H1 (cell line): ENCODE measurements at regions not wholly inside any gene's neighbourhood (a gene's known extent, or its start where the extent isn't known, plus 50 kb on each side); places are given as distances from the start of the nearest gene placed in this dataset.

Experiments used
- CTCF ChIA-PET: fragments of 300-600 bp; sonication (Branson Sonifier 250); formaldehyde crosslinking; loops from one replicate; lab custom pipeline; 2021; ENCODE audit not compliant: partially characterized antibody; lab: Charles Lee
- POLR2A ChIA-PET: fragments of 300-600 bp; sonication (Branson Sonifier 250); formaldehyde crosslinking; loops from one replicate; lab custom pipeline; 2021; ENCODE audit warnings: inconsistent platforms; ENCODE audit not compliant: partially characterized antibody; lab: Charles Lee
- DNase-seq, 2 experiments: peaks; one replicate each; pipeline versions ENCODE4 v3.0.0 to v3.0.0-alpha.2; 2010 to 2022; ENCODE audit warnings: low spot score in 2 of 2, low read depth in 1 of 2, mixed read lengths in 1 of 2
- FAIRE-seq: peaks from 2 replicates; lab custom pipeline; 2011; peaks lifted over from hg19 to GRCh38; lab: Jason Lieb, UNC
- H2AFZ ChIP-seq: 2 replicates; pipeline ENCODE4 v1.8.1; 2012; ENCODE audit warnings: low read length, inconsistent platforms
- H2AK5ac ChIP-seq: 2 replicates; pipeline ENCODE4 v1.6.1; 2013; ENCODE audit warnings: low read depth, low read length
- H2BK120ac ChIP-seq: replicated peaks from 2 replicates; pipeline ENCODE3; 2013; ENCODE audit warnings: low read depth, low read length, inconsistent platforms
- H2BK12ac ChIP-seq: 2 replicates; pipeline ENCODE4 v1.6.1; 2013; ENCODE audit warnings: low read depth, low read length
- H2BK15ac ChIP-seq: 2 replicates; pipeline ENCODE4 v1.6.1; 2013; ENCODE audit warnings: low read length
- H2BK20ac ChIP-seq: 2 replicates; pipeline ENCODE4 v1.6.1; 2013; ENCODE audit warnings: low read length
- H2BK5ac ChIP-seq: 2 replicates; pipeline ENCODE4 v1.6.1; 2013; ENCODE audit warnings: low read depth, low read length
- H3K14ac ChIP-seq: 2 replicates; pipeline ENCODE4 v1.6.1; 2013; ENCODE audit warnings: inconsistent platforms; ENCODE audit not compliant: insufficient read length
- H3K18ac ChIP-seq: 2 replicates; pipeline ENCODE4 v1.6.1; 2013; ENCODE audit warnings: low read length; ENCODE audit errors: extremely low read depth
- H3K23ac ChIP-seq: 2 replicates; pipeline ENCODE4 v1.6.1; 2013; ENCODE audit warnings: inconsistent platforms; ENCODE audit not compliant: insufficient read length
- H3K23me2 ChIP-seq: 2 replicates; pipeline ENCODE4 v1.6.1; 2013; ENCODE audit warnings: low read depth, low read length
- H3K27ac ChIP-seq: 2 replicates; pipeline ENCODE4 v1.6.1; 2011; ENCODE audit warnings: low read depth, low read length, inconsistent platforms
- H3K27me3 ChIP-seq, 4 experiments: replicated peaks in 1 of 4; 1 replicate in 1 of 4; 2 replicates in 3 of 4; pipeline versions ENCODE4 v1.6.1 to v1.8.1; 2011 to 2013; ENCODE audit warnings: low read length in 3 of 4, mild to moderate bottlenecking in 3 of 4, inconsistent platforms in 2 of 4, mixed read lengths in 2 of 4, moderate library complexity in 1 of 4; ENCODE audit not compliant: control insufficient read depth in 3 of 4, insufficient read depth in 3 of 4; ENCODE audit errors: extremely low read depth in 1 of 4
- H3K36me3 ChIP-seq, 4 experiments: 2 replicates each; pipeline versions ENCODE4 v1.6.1 to v1.8.1; 2011 to 2013; ENCODE audit warnings: mild to moderate bottlenecking in 4 of 4, low read length in 3 of 4, moderate library complexity in 2 of 4, control low read depth in 1 of 4, inconsistent platforms in 1 of 4; ENCODE audit not compliant: insufficient read depth in 4 of 4, control insufficient read depth in 2 of 4
- H3K4ac ChIP-seq: replicated peaks from 2 replicates; pipeline ENCODE3; 2013; ENCODE audit warnings: low read length, low read depth, mixed read lengths, inconsistent platforms; ENCODE audit not compliant: insufficient read length
- H3K4me1 ChIP-seq, 4 experiments: replicated peaks in 1 of 4; 1 replicate in 1 of 4; 2 replicates in 3 of 4; pipeline versions ENCODE4 v1.6.1 to v1.8.1; 2011 to 2013; ENCODE audit warnings: low read length in 3 of 4, inconsistent platforms in 2 of 4, mixed read lengths in 1 of 4; ENCODE audit not compliant: insufficient read depth in 4 of 4, control insufficient read depth in 3 of 4
- H3K4me2 ChIP-seq, 2 experiments: 2 replicates each; pipeline versions ENCODE4 v1.6.1 to v1.8.1; 2011 to 2013; ENCODE audit warnings: low read depth in 2 of 2, low read length in 2 of 2, control low read depth in 1 of 2, inconsistent platforms in 1 of 2, mild to moderate bottlenecking in 1 of 2; ENCODE audit not compliant: insufficient read depth in 1 of 2
- H3K4me3 ChIP-seq, 4 experiments: fragments of 200-600, 300-600 bp in 1 of 4; sonication (generic), shearing (Covaris generic), sonication (Bioruptor Twin) in 1 of 4; 2 replicates each; pipeline versions ENCODE4 v1.5.1 to v1.8.1; 2011 to 2016; ENCODE audit warnings: low read length in 4 of 4, low read depth in 3 of 4, control low read depth in 2 of 4, inconsistent platforms in 2 of 4, mild to moderate bottlenecking in 2 of 4, mixed read lengths in 1 of 4, moderate library complexity in 1 of 4; ENCODE audit not compliant: insufficient read depth in 2 of 4; ENCODE audit errors: extremely low read depth in 1 of 4
- H3K56ac ChIP-seq: replicated peaks from 2 replicates; pipeline ENCODE3; 2013; ENCODE audit warnings: low read depth, mild to moderate bottlenecking, mixed read lengths, low read length, inconsistent platforms; ENCODE audit not compliant: insufficient read length
- H3K79me1 ChIP-seq: 2 replicates; pipeline ENCODE4 v1.6.1; 2013; ENCODE audit warnings: low read depth, low read length, control low read depth
- H3K79me2 ChIP-seq, 2 experiments: 2 replicates each; pipeline versions ENCODE4 v1.6.1 to v1.8.1; 2012 to 2013; ENCODE audit warnings: low read length in 2 of 2, mild to moderate bottlenecking in 2 of 2, inconsistent platforms in 1 of 2; ENCODE audit not compliant: insufficient read depth in 2 of 2, control insufficient read depth in 1 of 2
- H3K9ac ChIP-seq, 4 experiments: replicated peaks in 1 of 4; 1 replicate in 1 of 4; 2 replicates in 3 of 4; pipeline versions ENCODE4 v1.6.1 to v1.8.1; 2011 to 2013; ENCODE audit warnings: low read depth in 3 of 4, low read length in 3 of 4, control low read depth in 2 of 4, mild to moderate bottlenecking in 2 of 4, moderate library complexity in 2 of 4, inconsistent platforms in 1 of 4; ENCODE audit errors: extremely low read depth in 1 of 4
- H3K9me3 ChIP-seq, 2 experiments: 2 replicates each; pipeline versions ENCODE4 v1.6.1 to v1.8.1; 2012 to 2013; ENCODE audit warnings: mild to moderate bottlenecking in 2 of 2, moderate library complexity in 2 of 2, control low read depth in 1 of 2, inconsistent platforms in 1 of 2, low read depth in 1 of 2, low read length in 1 of 2, mixed read lengths in 1 of 2; ENCODE audit not compliant: insufficient read depth in 2 of 2
- H4K20me1 ChIP-seq, 2 experiments: replicated peaks in 1 of 2; 2 replicates each; pipeline versions ENCODE3 to v1.8.1; 2011 to 2013; ENCODE audit warnings: inconsistent platforms in 2 of 2, low read length in 2 of 2, mild to moderate bottlenecking in 1 of 2; ENCODE audit not compliant: insufficient read depth in 2 of 2, control insufficient read depth in 1 of 2
- H4K5ac ChIP-seq: 2 replicates; pipeline ENCODE4 v1.6.1; 2013; ENCODE audit warnings: low read length, low read depth, mixed read lengths, inconsistent platforms; ENCODE audit not compliant: insufficient read length
- H4K8ac ChIP-seq: 2 replicates; pipeline ENCODE4 v1.8.0; 2013; ENCODE audit warnings: mild to moderate bottlenecking, moderate library complexity, low read length, inconsistent platforms; ENCODE audit not compliant: insufficient read depth; ENCODE audit errors: extremely low read depth
- H4K91ac ChIP-seq: replicated peaks from 2 replicates; pipeline ENCODE3; 2013; ENCODE audit warnings: low read length, mixed read lengths, inconsistent platforms; ENCODE audit not compliant: insufficient read length
- BCL11A ChIP-seq, 2 experiments: IDR thresholded peaks; one replicate each; pipeline ENCODE4 v1.6.1; 2011; ENCODE audit warnings: low read depth in 2 of 2, low read length in 2 of 2, mild to moderate bottlenecking in 2 of 2
- CHD1 ChIP-seq: IDR thresholded peaks from 2 replicates; pipeline ENCODE4 v1.6.1; 2012; ENCODE audit warnings: low read depth, low read length, improper control_type of control experiment
- CHD2 ChIP-seq: IDR thresholded peaks from 2 replicates; pipeline ENCODE4 v1.6.1; 2012; ENCODE audit warnings: low read length, improper control_type of control experiment
- EP300 ChIP-seq, 2 experiments: IDR thresholded peaks; 1 replicate in 1 of 2; 2 replicates in 1 of 2; pipeline ENCODE4 v1.6.1; 2011 to 2012; ENCODE audit warnings: low read depth in 2 of 2, low read length in 2 of 2, mild to moderate bottlenecking in 2 of 2, borderline replicate concordance in 1 of 2, inconsistent platforms in 1 of 2, moderate library complexity in 1 of 2
- FOSL1 ChIP-seq: IDR thresholded peaks from 2 replicates; pipeline ENCODE4 v1.6.1; 2011; ENCODE audit warnings: mild to moderate bottlenecking, low read depth, low read length, moderate library complexity; ENCODE audit not compliant: insufficient read depth
- KDM4A ChIP-seq: IDR thresholded peaks from one replicate; pipeline ENCODE4 v1.7.1; 2012; ENCODE audit warnings: low read depth, mild to moderate bottlenecking, moderate library complexity, low read length, inconsistent platforms; ENCODE audit not compliant: severe bottlenecking
- RAD21 ChIP-seq, 2 experiments: IDR thresholded peaks in 1 of 2; conservative IDR thresholded peaks in 1 of 2; 2 replicates each; pipeline ENCODE4 v1.6.1; 2011; ENCODE audit warnings: low read depth in 2 of 2, low read length in 2 of 2, improper control_type of control experiment in 1 of 2, inconsistent platforms in 1 of 2, mild to moderate bottlenecking in 1 of 2, moderate library complexity in 1 of 2
- SAP30 ChIP-seq: fragments of 300-600 bp; sonication (generic); IDR thresholded peaks from 2 replicates; pipeline ENCODE4 v1.7.1; 2012; ENCODE audit warnings: low read length, moderate library complexity, mild to moderate bottlenecking, inconsistent platforms; ENCODE audit not compliant: insufficient read depth, insufficient replicate concordance
- SP1 ChIP-seq: IDR thresholded peaks from 2 replicates; pipeline ENCODE4 v1.6.1; 2011; ENCODE audit warnings: low read depth, low read length
- SP4 ChIP-seq: IDR thresholded peaks from 2 replicates; pipeline ENCODE4 v1.6.1; 2012; ENCODE audit warnings: low read length, inconsistent platforms
- TEAD4 ChIP-seq: IDR thresholded peaks from 2 replicates; pipeline ENCODE4 v1.6.1; 2012; ENCODE audit warnings: low read depth, low read length, inconsistent platforms, mixed read lengths
- WGBS, 2 experiments: shearing (Covaris generic) in 1 of 2; methylation state at CpG; one replicate each; pipeline versions ENCODE4 v1.1.6 to v1.1.7; 2013 to 2015; ENCODE audit warnings: low lambda C conversion rate in 2 of 2, mixed read lengths in 2 of 2, inconsistent platforms in 1 of 2, low coverage in 1 of 2, missing lambda C conversion rate in 1 of 2; ENCODE audit not compliant: insufficient replicate concordance in 2 of 2, insufficient coverage in 1 of 2, insufficient read length in 1 of 2; ENCODE audit errors: extremely low coverage in 1 of 2, missing lambda C conversion rate in 1 of 2; 5-methylcytosine and 5-hydroxymethylcytosine counted together
- TF ChIP-seq, protein P1 (sequence below): IDR thresholded peaks from 2 replicates; pipeline ENCODE4 v1.6.1; 2012; ENCODE audit warnings: inconsistent platforms
- TF ChIP-seq, protein P2 (sequence below): IDR thresholded peaks from 2 replicates; pipeline ENCODE4 v1.6.1; 2011; ENCODE audit warnings: low read depth, mild to moderate bottlenecking, low read length; ENCODE audit not compliant: insufficient read depth

DNA sequence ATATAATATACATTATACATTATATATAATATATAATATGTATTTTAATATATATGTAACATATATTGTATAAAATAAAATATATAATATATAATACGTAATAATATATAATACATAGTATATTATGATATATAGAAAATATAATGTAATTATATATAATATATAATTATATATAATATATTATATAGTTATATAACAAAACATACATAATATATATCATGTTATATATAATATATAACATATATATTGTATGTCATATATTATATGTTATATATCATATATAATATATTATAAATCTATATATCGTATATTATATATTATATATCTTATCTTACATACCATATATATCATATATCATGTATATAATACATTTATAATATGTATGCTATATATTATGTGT, 248.2 kb upstream of the TPTE start:
- Histone ChIP-seq H3K27ac (no peak overlapping the region), H2BK20ac (no peak overlapping the region), H3K27me3 (no peaks in the 10 kb centered on the region), H3K23me2 (no peaks in the 10 kb centered on the region), H3K9me3 (peaks cover 9 to 13% of the 10 kb centered on the region in 2 experiments), H3K56ac (no peak overlapping the region), H3K4ac (no peak overlapping the region), H3K36me3 (no peaks in the 10 kb centered on the region), H2AK5ac (no peak overlapping the region), H2BK120ac (no peak overlapping the region), H2BK5ac (no peak overlapping the region), H3K18ac (no peak overlapping the region), H3K79me2 (no peaks in the 10 kb centered on the region), H3K4me3 (no peak overlapping the region), H3K23ac (no peak overlapping the region), H3K79me1 (no peaks in the 10 kb centered on the region), H4K20me1 (no peaks in the 10 kb centered on the region), H4K8ac (no peak overlapping the region), H3K4me2 (no peak overlapping the region), H2BK12ac (no peak overlapping the region), H3K14ac (no peak overlapping the region), H2AFZ (no peak overlapping the region), H4K5ac (no peak overlapping the region), H4K91ac (no peak overlapping the region), H2BK15ac (no peak overlapping the region), H3K9ac (no peak overlapping the region), H3K4me1 (no peaks in the 10 kb centered on the region)
- CTCF ChIA-PET = no interaction called here
- WGBS, 2 experiments = 54% methylated on average over 2 of the region's 2 CpGs; no CpG with 5 or more reads in 1 of the 2 experiments
- no peak for FAIRE-seq
- POLR2A ChIA-PET = no interaction called here
- no peak for DNase-seq
- TF ChIP-seq SP4 (no peak), KDM4A (no peak), EP300 (IDR thresholded peaks at IDR 0.05; ENCODE audit: borderline replicate concordance in 1 of 2, low read depth in 2 of 2, low read length in 2 of 2) (no peak), RAD21 (IDR thresholded peaks at IDR 0.05 in 1 of 2, conservative IDR thresholded peaks at IDR 0.05 in 1 of 2; ENCODE audit: low read depth in 2 of 2, low read length in 2 of 2) (no peak), FOSL1 (no peak), SP1 (no peak), SAP30 (no peak), BCL11A (IDR thresholded peaks at IDR 0.05; ENCODE audit: low read depth in 2 of 2, low read length in 2 of 2) (no peak), CHD1 (no peak), TEAD4 (no peak), CHD2 (no peak)
- TF ChIP-seq, protein P1, sequence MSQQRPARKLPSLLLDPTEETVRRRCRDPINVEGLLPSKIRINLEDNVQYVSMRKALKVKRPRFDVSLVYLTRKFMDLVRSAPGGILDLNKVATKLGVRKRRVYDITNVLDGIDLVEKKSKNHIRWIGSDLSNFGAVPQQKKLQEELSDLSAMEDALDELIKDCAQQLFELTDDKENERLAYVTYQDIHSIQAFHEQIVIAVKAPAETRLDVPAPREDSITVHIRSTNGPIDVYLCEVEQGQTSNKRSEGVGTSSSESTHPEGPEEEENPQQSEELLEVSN = no peak
- TF ChIP-seq, protein P2, sequence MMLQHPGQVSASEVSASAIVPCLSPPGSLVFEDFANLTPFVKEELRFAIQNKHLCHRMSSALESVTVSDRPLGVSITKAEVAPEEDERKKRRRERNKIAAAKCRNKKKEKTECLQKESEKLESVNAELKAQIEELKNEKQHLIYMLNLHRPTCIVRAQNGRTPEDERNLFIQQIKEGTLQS = no peak
